KBM-7 (cell line): ENCODE measurements at regions not wholly inside any gene's neighbourhood (a gene's known extent, or its start where the extent isn't known, plus 50 kb on each side); places are given as distances from the start of the nearest gene placed in this dataset.
"Not testable (repeated sequence)": the region's sequence is repeated elsewhere in the genome, so short reads cannot be mapped to it uniquely, and the experiment has no call there.

Source experiments
- DNase-seq: peaks from one replicate; pipeline ENCODE4 v3.0.0-alpha.2; 2015
- in situ Hi-C: fragments of 300-500 bp; cut with MboI; formaldehyde crosslinking; loops from 2 replicates; pipeline ENCODE4 v1.14.3; 2020; ENCODE audit warnings: low sequenced_read_pairs, low pct_unique_long_range_greater_than_20kb, mixed read lengths

DNA sequence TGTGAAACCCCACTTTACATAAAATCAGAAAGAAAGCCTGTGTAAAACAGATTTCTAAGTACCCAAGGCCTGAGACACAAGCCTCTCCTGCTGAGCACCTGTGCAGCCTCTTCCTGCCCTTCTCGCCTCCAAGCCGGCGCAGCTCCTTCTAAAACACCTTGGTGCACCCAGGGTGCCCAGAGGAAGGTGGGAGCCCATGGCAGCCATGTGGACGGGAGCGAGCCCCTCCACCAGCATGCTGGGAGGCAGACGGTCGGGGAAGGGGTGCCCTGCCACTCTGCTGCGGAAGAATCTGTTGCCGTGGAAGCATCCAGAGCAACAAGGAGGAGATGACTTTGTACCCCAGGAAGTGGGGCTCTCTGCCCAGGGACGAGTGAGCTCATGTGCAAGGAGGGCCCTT lies 103.1 kb upstream of the C14orf180 start:
- in situ Hi-C loops: no loop called here

DNA sequence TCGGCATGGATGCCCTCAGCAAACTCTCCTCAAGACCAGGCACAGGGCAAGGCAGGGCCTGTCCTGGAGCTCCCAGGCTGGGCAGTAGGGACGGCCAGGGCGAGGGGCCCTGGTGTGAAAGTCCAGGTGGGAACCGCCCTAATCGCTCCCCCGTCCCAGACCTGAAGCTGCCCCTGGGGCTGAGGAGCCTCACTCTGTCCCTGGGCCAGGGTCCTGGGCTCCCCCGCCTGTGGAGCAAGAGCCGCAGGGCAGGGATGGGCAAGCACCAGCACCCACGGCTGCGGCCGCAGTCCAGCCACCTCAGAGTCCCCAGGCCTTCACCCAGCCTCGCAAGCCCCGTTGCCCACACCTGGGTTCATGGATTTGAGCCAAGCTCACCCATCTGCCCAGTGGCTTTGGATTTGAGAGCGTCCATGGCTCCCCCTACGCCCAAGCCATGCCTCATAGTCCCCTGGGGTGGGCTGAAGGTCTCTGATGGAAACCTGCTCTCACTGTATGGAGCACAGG lies 102.4 kb upstream of the C14orf180 start:
- in situ Hi-C loops: no loop called here
- no peak for DNase-seq

More for the DNA sequence above, 103.1 kb upstream of the C14orf180 start:
- DNase-seq: no peak

DNA sequence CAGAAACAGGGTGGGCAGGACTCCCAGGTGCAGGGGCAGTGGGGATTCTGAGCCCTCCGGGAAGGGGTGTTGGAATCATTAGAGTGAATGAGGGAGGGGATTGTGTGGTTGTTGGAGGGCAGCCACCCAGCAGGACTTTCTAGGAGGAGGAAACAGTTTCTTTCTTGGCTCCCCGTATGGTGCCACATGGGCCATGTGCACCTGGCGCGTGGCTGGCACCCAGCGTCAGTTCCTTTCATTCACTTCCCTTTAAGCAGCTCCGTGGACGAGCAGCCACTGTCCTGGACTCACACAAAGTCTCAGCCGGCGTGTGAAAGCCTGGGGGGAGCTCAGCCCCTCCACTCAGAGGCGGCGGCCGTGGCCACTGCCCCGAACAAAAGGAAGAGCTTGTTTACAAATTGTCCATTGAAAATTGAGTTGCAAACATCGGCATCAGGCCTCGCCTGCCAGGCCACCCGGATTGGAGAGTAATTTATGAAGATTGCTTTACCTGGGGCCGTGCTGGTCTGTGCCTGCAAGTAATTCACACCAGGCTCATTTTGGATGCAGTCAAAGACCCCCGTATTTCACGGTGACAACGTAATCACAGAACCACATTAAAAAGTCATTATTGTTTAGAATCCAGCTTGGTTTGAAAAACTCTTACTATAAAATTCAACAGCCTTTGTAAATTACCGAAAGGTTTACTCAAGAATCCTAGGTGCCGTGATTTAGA lies 101.7 kb upstream of the C14orf180 start:
- DNase-seq: no peak
- in situ Hi-C loops: no loop called here

DNA sequence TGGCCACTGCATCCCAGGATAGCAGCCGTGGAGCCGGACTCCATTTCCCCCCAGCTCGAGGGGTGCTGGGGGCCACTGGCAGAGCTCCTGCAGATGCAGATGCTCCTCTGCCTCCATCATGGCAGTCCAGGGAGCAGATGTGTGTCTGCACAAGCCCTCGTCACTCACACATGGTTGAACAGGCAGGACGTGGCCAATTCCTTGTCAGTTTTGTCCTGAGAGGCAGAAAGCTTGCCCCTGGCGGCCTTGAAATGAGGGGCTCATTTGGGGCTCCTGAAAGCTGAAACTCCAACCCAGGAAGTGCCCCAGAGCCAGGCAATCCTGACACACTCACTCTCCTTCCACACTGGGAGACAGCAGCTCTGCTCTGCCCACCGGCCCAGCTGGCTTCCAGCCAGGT lies 100.9 kb upstream of the C14orf180 start:
- no peak for DNase-seq
- in situ Hi-C loops: no loop called here

DNA sequence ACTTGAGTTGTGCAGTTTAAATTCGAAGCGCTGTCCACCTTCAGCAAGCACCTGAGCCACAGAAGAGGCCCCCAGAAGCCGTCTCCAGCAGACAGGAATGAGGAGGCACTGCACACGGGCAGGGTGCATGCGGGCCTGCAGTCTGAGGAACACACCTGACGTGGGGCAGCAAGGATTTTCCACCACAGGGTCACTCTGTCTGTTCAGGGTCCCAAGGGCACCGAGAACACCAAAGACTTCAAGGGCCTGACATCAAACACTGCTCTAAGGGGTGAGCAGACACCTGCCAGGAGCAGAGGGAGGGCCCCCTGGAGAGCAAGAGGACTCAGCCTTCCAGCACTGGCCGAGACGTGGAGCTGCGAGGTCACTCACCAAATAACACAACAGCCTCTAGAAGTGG lies 99.7 kb upstream of the C14orf180 start:
- in situ Hi-C loops: no loop called here
- DNase-seq: no peak

DNA sequence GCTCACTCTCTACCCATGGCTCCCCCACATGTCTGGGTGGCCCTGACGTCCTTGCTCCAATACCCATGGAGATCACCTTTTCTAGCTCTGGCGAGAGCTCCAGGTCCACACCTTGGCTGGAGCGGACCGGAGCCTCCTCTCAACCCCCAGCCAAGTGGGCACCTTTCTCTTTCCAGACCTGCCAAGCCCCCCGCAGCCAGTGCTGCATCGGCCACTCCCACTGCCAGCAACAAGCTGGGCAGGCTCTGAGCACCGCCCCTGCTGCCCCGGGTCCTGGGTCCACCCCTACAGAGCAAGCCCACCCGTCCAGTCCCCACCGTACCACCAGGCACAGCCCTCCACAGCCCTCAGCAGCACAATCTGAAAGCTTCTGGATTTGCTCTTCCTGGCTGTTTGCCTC lies 98.2 kb upstream of the C14orf180 start:
- no peak for DNase-seq

DNA sequence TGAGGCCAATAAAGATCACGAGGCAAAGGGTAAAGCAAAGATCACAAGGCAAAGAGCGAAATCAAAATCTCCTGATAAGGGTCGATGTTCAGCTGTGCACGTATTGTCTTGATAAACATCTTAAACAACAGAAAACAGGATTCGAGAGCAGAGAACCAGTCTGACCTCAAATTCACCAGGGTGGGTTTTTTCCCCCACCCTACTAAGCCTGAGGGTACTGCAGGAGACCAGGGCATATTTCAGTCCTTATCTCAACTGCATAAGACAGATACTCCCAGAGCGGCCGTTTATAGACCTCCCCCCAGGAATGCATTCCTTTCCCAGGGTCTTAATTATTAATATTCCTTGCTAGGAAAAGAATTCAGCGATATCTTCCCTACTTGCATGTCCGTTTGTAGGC lies 97.5 kb upstream of the C14orf180 start:
- in situ Hi-C loops: not testable (repeated sequence)

More for the DNA sequence above, 98.2 kb upstream of the C14orf180 start:
- in situ Hi-C loops: no loop called here

DNA sequence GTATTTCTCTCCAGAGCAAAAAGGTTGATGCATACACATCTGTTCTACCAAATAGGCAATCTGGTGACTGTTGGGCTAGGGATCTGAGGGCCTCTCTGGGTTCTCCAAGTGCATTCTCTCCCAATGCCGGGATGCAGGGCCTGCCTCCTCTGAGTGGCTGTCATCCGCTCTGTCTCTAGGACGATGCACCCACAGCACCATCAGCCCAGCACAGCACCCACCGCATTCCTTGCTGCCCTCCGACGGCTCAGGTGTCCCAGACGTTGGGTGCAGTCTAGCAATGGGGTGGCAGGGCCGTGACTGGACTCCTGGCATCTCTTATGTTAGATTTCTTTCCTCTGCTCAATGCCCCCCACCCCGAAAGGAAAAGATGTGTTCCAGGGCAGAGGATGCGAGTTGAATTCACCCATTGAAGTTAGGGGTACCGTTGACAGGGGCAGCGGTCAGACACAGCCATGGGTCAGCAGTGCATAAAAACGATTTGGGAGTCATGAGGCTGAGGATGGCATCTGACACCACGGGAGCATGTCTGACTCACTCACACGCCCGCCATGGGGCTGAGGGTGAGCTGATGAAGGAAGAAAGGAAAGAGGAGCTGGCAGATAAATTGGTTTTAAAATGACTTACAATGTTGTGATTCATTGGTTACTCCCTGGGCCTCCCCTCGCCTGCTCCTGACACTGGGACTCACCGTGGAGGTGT lies 93.2 kb upstream of the C14orf180 start:
- in situ Hi-C loops: no loop called here
- no peak for DNase-seq

More for the DNA sequence above, 97.5 kb upstream of the C14orf180 start:
- DNase-seq: not testable (repeated sequence)

DNA sequence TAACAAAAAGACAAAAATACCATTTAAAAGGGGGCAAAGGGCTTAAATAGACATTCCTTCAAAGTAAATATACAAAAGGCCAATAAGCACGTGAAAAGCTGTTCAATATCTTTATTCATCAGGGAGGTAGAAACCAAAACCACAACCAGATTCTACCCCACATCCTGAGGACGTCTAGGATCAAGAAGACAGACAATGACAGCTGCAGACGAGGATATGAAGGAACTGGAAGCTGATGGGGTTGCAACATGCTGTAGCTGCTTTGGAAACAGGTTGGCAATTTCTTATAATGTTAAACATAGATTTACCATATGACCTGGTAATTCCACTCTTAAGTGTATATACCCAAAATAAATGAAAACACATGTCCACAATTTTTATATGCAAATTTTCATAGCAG lies 85.1 kb upstream of the C14orf180 start:
- no peak for DNase-seq
- in situ Hi-C loops: no loop called here

DNA sequence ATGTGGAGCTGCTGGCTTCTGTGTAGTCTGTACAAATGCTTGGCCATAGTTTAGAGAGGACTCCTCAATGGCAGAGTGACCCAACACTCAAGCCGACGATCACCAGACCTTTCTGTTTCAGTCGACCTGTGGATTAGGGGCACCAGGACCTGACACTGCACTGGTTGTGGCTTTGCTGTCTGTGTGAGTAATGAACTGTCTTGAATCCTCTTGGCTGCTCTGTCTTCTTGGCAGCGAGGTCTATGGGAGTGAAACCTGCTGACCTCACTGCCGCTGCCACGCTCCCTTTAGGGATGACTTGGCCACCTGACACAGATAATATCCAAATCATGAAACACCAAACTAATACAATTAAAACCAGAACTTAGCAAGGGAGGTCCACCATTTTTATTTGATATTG lies 83.5 kb upstream of the C14orf180 start:
- DNase-seq: no peak
- in situ Hi-C loops: no loop called here

DNA sequence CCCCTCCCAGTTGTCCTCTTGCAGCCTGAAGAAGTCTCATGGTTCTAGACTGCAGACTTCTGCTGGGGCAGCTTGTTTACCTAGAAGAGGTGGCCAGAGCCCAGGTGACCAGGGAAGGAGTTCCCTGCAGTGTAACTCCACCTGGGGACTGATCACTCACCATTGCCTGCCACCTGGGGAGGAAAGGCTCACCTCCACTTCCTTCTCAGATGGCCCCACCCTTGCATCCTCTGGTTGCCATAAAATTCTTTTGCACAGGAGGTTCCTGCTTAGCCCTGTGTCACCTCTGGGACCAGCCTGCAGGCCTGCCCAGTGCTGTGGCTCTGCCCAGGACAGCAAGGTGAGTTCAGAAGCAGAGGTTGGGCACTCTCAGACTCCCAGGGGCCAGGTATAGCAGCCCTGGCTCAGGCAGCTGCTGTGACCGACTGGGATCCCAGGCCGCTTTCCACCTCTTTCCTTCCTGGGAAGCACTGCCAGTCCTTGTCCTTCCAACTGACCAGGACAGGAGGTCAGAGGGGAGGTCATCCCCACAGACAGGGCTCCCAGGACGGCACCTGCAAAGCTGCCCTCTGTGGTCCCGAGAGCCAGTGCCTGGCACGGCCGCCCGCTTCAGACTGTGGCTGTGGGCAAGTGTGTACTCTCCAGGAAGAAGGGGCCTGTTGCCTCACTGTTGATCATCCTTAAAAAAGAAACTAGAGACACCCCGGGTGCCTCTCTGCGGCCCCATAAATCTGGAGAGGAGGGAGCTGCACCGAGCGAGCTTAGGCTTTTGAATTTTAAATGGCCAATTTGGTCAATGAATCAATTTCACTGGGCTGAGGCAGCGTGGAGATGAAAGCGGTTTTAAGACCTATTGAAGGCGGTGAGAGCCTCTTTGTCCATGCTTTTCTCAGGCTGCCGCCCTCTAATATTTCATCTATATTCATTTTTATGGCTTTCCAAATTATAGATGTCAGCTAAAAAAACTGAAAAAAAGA lies 79.5 kb upstream of the C14orf180 start:
- no peak for DNase-seq
- in situ Hi-C loops: no loop called here

DNA sequence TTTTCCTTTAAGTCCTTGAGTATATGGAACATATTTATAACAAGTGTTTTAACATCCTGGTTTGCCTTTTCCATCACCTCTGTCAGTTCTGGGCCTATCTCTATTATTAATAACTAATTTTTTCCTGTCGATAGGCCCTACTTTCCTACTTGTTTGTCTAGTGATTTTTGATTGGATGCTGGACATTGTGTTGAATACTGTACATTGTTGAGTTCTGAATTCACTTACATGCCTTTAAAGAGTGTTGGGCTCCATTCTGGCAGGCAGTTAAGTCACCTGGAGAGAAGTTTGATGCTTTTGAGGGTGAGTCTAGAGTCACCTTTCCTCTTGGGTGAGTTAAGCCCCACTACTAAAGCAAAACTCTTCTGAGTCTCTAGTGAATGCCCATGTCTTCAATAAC lies 77.5 kb upstream of the C14orf180 start:
- DNase-seq: no peak
- in situ Hi-C loops: no loop called here

DNA sequence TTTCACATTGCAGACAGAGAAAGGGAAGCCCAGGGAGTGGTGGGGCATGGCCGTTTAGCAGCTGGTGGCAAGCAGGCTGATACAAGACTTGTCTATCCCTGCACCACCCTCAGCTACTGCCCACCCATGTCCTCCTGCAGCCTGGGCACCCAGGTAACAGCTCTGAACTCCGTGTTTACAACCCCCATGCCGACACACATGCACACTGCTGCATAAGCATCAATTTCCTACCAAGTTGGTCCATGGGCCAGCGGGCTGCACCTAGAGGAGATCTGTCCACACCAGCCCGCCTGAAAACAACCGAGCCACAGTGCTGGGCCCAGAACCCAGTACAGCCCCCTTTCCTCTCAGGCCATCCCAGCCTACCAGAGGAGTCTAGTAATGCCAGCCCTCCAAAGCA lies 75.9 kb upstream of the C14orf180 start:
- in situ Hi-C loops: no loop called here

DNA sequence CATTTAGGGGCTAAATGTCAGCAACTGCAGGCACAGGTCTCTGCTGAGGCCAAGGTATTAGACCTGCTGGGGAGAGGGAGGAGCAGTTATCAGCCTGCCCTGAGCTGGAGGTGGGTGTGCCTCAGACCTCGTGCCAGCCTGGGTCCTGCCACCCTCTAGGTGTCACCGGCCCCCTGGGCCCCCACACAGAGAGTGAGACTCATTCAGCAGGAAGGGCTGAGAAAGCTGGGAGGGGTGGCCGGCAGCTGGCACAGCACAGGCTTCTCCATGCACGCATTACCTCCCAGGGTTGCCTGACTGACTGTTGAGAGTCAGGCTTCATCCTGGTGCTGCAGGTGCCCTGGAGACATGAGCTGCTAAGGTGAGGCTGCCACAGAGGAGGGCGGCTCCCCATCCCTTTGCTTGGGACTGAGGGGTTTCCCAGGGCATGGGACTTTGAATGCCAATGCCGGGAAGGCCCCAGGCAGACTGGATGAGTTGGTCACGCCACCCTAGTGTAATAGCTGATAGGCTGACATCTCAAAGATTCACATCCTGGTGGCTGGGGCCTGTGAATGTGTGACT lies 75.3 kb upstream of the C14orf180 start:
- no peak for DNase-seq
- in situ Hi-C loops: no loop called here

More for the DNA sequence above, 75.9 kb upstream of the C14orf180 start:
- no peak for DNase-seq

DNA sequence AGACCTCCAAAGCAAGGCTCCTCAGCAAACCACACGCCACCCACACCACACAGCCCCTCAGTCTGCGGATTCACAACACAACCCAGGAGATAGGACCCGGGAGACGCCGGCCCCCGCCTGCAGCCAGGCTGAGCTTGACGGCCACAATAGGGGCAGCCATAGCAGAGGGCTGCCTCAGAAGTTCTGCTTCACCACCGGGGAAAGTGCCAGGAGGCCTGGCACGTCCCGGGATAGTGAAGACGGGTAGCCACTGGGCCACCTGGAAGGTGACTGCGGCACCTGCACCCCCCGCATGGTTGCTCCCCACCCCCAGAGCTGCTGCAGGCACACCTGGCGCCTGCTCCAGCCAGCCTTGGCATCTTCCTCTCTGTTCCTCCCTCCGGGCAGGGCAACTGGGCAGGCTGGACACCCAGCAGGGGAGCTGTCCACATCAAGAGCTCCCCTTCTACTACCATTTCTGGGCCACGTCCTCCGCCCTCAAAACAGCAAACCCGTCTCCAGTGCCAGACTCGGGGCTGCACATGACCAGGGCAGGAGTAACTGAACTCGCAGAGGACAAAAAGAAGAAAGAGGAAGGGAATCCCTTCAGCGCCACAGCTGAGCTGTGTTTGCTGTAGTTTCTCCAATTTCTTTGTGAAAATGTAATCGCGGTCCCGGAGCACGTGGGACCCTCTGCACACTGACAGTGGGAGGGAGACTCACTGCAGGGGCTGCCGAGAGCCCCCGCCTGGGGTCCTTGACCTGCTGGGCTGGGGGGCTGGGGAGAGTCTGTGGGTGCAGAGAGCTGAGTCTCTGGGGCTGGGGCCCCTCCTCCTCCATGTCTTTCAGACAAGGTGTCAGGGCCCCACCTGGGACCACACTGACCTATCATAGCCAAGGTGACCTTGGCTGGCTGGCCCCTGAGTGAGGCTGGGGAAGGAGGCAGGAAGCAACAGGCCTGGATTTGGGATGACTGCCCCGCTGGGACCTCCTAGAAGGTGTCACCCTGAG lies 74.2 kb upstream of the C14orf180 start:
- in situ Hi-C loops: no loop called here
- no peak for DNase-seq

DNA sequence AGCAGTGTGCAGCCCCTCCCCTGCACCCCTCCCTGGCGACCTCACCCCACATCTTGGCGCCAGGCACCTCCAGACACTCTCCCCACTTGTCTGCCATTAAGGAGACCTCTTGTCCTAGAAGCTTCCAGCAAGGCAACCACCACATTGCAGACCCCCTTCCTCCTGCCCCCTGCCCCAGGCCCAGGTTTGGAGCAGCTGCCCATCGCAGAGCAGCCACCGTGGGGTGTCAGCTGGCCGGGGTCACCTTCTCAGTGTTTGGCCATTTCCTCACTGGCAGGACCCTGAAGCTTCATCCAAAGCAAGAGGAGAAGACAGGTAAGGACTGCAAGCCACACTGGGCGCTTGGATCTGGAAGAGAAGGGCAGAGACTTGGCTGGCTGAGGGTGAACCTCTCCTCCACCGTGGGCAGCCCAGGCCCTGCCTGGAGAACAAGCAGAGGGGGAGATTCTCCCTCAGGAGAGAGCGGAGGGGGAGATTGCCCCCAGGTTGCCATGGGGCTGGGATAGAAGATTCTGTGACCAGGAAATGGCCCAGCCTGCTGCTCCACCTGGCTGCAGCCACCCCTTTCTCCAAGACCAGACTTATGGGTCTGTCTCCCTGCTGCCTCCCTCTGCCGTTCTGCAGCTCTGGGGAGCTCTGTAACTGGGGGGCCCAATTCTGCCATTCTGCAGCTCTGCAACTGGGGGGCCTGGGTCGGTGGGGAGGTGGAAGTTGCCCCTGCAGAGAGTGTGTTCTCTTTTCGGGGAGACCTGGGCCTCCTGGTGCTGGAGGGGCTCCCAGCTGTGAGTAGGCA lies 72.9 kb upstream of the C14orf180 start:
- no peak for DNase-seq
- in situ Hi-C loops: no loop called here

DNA sequence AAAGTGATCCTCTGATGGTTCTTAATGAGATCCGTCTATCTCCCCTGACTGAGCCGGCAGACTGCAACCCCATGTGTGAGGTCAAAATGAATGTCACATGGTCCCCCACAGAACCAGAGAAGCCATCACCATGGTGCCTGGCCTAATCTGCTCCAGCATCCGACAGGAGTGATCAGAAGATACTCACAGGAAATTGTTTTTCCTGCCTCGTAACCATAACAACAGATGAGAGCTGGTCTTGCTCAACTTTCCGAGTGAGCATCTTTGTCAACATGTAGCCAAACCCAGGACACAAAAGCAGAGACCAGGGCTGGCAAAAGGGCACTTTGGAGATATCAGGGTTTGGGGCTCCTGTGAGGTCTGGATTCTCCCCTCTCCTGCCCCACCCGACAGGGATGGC lies 72.1 kb upstream of the C14orf180 start:
- DNase-seq: no peak
- in situ Hi-C loops: no loop called here
